ENCODE measurements at regions not wholly inside any gene's neighbourhood (a gene's known extent, or its start where the extent isn't known, plus 50 kb on each side); places are given as distances from the start of the nearest gene placed in this dataset.

- Histone ChIP-seq H3K4me2 (ENCODE audit: low read length) (peak overlapping the region; percentile 55), H2AFZ (ENCODE audit: low read depth, low read length) (no peak overlapping the region), H3K9me3 (ENCODE audit: insufficient read depth, low read length) (no peaks in the 10 kb centered on the region), H4K20me1 (ENCODE audit: insufficient read depth, low read length) (no peaks in the 10 kb centered on the region), H3K27me3 (ENCODE audit: low read depth, low read length) (peaks cover 24% of the 10 kb centered on the region), H3K79me2 (ENCODE audit: low read length) (no peaks in the 10 kb centered on the region), H3K9ac (ENCODE audit: low read length) (no peak overlapping the region; the same call in 1 of the 2 replicates), H3K36me3 (replicated peaks; ENCODE audit: low read depth, low read length) (no peaks in the 10 kb centered on the region), H3K27ac (ENCODE audit: low read length) (peak overlapping the region; percentile 23; the same call in 1 of the 2 replicates), H3K4me3 (ENCODE audit: low read length) (peak overlapping the region; percentile 27), H3K4me1 (ENCODE audit: low read length) (peaks cover 20% of the 10 kb centered on the region)
- TF ChIP-seq CTCF (IDR thresholded peaks at IDR 0.05; ENCODE audit: low read depth, low read length) (peak; percentile 25; the same call in 1 of the 2 replicates), EZH2phosphoT487 (IDR thresholded peaks at IDR 0.05; ENCODE audit: low read depth) (no peak)
Measured at GRCh38 chr13:34347784-34348573, 530.0 kb downstream of the RFC3 start.

GRCh38 chr13:34349091-34349722 lies 531.3 kb downstream of the RFC3 start:
- Histone ChIP-seq H3K4me1 (ENCODE audit: low read length) (peaks cover 20% of the 10 kb centered on the region), H3K27ac (ENCODE audit: low read length) (no peak overlapping the region), H3K4me2 (ENCODE audit: low read length) (no peak overlapping the region), H3K9me3 (ENCODE audit: insufficient read depth, low read length) (no peaks in the 10 kb centered on the region), H3K79me2 (ENCODE audit: low read length) (no peaks in the 10 kb centered on the region), H4K20me1 (ENCODE audit: insufficient read depth, low read length) (no peaks in the 10 kb centered on the region), H3K9ac (ENCODE audit: low read length) (no peak overlapping the region), H3K27me3 (ENCODE audit: low read depth, low read length) (peaks cover 24% of the 10 kb centered on the region), H3K4me3 (ENCODE audit: low read length) (no peak overlapping the region), H2AFZ (ENCODE audit: low read depth, low read length) (no peak overlapping the region), H3K36me3 (replicated peaks; ENCODE audit: low read depth, low read length) (no peaks in the 10 kb centered on the region)
- TF ChIP-seq CTCF (IDR thresholded peaks at IDR 0.05; ENCODE audit: low read depth, low read length) (no peak), EZH2phosphoT487 (IDR thresholded peaks at IDR 0.05; ENCODE audit: low read depth) (no peak)

- no peaks in the 10 kb centered on the region for H3K36me3 ChIP-seq (replicated peaks; ENCODE audit: low read depth, low read length)
- H2AFZ ChIP-seq (ENCODE audit: low read depth, low read length), result no peak overlapping the region
- H3K79me2 ChIP-seq (ENCODE audit: low read length), result no peaks in the 10 kb centered on the region
- TF ChIP-seq CTCF (IDR thresholded peaks at IDR 0.05; ENCODE audit: low read depth, low read length) (no peak), EZH2phosphoT487 (IDR thresholded peaks at IDR 0.05; ENCODE audit: low read depth) (no peak)
- no peaks in the 10 kb centered on the region for H3K9me3 ChIP-seq (ENCODE audit: insufficient read depth, low read length)
- no peaks in the 10 kb centered on the region for H4K20me1 ChIP-seq (ENCODE audit: insufficient read depth, low read length)
- no peak overlapping the region for H3K4me3 ChIP-seq (ENCODE audit: low read length)
- H3K27ac ChIP-seq (ENCODE audit: low read length), result no peak overlapping the region
- peaks cover 17% of the 10 kb centered on the region for H3K4me1 ChIP-seq (ENCODE audit: low read length)
- H3K4me2 ChIP-seq (ENCODE audit: low read length), result no peak overlapping the region
- H3K9ac ChIP-seq (ENCODE audit: low read length), result no peak overlapping the region
- H3K27me3 ChIP-seq (ENCODE audit: low read depth, low read length), result peaks cover 15% of the 10 kb centered on the region
Measured at GRCh38 chr13:34350671-34351070, 532.7 kb downstream of the RFC3 start.

- Histone ChIP-seq H3K9me3 (ENCODE audit: insufficient read depth, low read length) (no peaks in the 10 kb centered on the region), H3K4me1 (ENCODE audit: low read length) (peaks cover 17% of the 10 kb centered on the region)
Measured at GRCh38 chr13:34351134-34351533, 533.2 kb downstream of the RFC3 start.

More at GRCh38 chr13:34351134-34351533, 533.2 kb downstream of the RFC3 start:
- Histone ChIP-seq H3K27ac (ENCODE audit: low read length) (no peak overlapping the region), H3K4me3 (ENCODE audit: low read length) (no peak overlapping the region), H3K9ac (ENCODE audit: low read length) (no peak overlapping the region), H3K36me3 (replicated peaks; ENCODE audit: low read depth, low read length) (no peaks in the 10 kb centered on the region), H3K4me2 (ENCODE audit: low read length) (no peak overlapping the region), H3K27me3 (ENCODE audit: low read depth, low read length) (peaks cover 11% of the 10 kb centered on the region), H3K79me2 (ENCODE audit: low read length) (no peaks in the 10 kb centered on the region), H4K20me1 (ENCODE audit: insufficient read depth, low read length) (no peaks in the 10 kb centered on the region), H2AFZ (ENCODE audit: low read depth, low read length) (no peak overlapping the region)
- TF ChIP-seq EZH2phosphoT487 (IDR thresholded peaks at IDR 0.05; ENCODE audit: low read depth) (no peak), CTCF (IDR thresholded peaks at IDR 0.05; ENCODE audit: low read depth, low read length) (no peak)

All from OCI-LY3 (cell line).